ENCODE measurements at regions not wholly inside any gene's neighbourhood (a gene's known extent, or its start where the extent isn't known, plus 50 kb on each side); places are given as distances from the start of the nearest gene placed in this dataset.

DNA sequence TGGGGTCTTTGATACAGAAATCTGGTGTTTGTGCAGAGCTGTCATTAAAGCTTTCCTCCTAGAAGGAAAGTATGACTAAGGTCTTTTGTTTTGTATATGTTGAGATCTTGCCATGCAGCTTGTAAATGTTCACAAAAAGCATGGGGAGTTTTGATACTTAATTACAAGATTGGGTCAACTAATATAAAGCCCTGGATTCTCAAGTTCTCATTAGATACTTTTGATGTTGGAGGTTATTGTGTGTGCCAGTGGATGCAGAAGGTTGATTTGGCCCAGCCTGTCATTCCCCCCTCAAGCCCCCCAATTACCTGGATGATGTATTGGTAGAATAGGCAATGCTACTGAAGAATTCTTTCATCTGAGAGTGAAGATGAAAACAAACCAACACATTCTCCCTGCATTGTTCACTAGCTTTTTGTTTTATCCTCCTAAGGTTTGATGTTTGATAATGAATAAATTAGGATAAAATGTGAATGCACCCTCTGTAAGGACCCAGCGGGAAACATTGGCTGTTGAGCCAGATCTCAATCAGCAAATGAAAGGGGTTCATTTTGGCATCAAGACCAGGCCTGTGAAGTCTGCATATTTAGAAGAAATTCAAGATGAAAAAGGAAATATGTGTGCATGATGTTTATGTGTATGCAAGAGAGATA, 61.9 kb upstream of the ADAMTS19 start:
- Histone ChIP-seq H3K27me3 (no peaks in the 10 kb centered on the region), H3K4me1 (no peaks in the 10 kb centered on the region), H3K9me3 (no peaks in the 10 kb centered on the region), H3K4me3 (no peak overlapping the region), H3K36me3 (ENCODE audit: low read depth, missing control alignments) (no peaks in the 10 kb centered on the region), H3K27ac (no peak overlapping the region)
- 69 to 76% methylated on average over 1 of the region's 1 CpG for WGBS, 2 donors
- no peak for TF ChIP-seq POLR2A (IDR thresholded peaks at IDR 0.05)
- no peak for TF ChIP-seq CTCF (IDR thresholded peaks at IDR 0.05)
- no peak for DNase-seq
- intact Hi-C loops (cut with DNase I; ENCODE audit: low total_unique reads): no loop called here

DNA sequence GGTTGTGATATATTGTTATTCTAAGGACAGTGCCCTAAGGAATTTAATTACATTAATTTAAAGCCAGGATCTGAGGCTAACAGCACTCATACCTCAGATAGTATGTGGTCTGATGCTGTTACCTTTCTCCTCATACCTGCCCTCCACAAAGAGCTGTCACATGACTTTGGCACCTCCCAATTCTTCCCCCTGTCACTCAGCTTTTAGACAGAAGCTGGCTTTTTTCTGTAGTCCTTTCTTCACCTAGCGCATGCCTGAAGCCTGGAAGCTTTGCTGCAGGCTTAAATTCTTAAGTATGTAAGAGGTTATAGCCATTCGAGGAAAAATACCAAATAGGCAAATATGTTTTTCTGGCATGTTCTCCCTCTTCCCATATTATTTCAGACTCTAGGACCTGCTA, 61.0 kb upstream of the ADAMTS19 start:
- WGBS, 2 donors: 89 to 92% methylated on average over 2 of the region's 2 CpGs

GRCh38 chr5:129400395-129400983, 59.6 kb upstream of the ADAMTS19 start:
- no peak for DNase-seq
- intact Hi-C loops (cut with DNase I; ENCODE audit: low total_unique reads): no loop called here
- H3K36me3 ChIP-seq (ENCODE audit: low read depth, missing control alignments): no peaks in the 10 kb centered on the region
- no peaks in the 10 kb centered on the region for H3K4me1 ChIP-seq
- H3K27me3 ChIP-seq: no peaks in the 10 kb centered on the region
- TF ChIP-seq POLR2A (IDR thresholded peaks at IDR 0.05) (no peak), CTCF (IDR thresholded peaks at IDR 0.05) (no peak)
- no peaks in the 10 kb centered on the region for H3K9me3 ChIP-seq
- 57 to 66% methylated on average over 5 of the region's 5 CpGs for WGBS, 2 donors
- no peak overlapping the region for H3K27ac ChIP-seq
- H3K4me3 ChIP-seq: no peak overlapping the region

More for the DNA sequence above, 61.0 kb upstream of the ADAMTS19 start:
- no peak for TF ChIP-seq POLR2A (IDR thresholded peaks at IDR 0.05)
- no peak for TF ChIP-seq CTCF (IDR thresholded peaks at IDR 0.05)
- Histone ChIP-seq H3K4me1 (no peaks in the 10 kb centered on the region), H3K4me3 (no peak overlapping the region), H3K9me3 (no peaks in the 10 kb centered on the region), H3K36me3 (ENCODE audit: low read depth, missing control alignments) (no peaks in the 10 kb centered on the region), H3K27me3 (no peaks in the 10 kb centered on the region), H3K27ac (no peak overlapping the region)
- no peak for DNase-seq
- intact Hi-C loops (cut with DNase I; ENCODE audit: low total_unique reads): no loop called here

DNA sequence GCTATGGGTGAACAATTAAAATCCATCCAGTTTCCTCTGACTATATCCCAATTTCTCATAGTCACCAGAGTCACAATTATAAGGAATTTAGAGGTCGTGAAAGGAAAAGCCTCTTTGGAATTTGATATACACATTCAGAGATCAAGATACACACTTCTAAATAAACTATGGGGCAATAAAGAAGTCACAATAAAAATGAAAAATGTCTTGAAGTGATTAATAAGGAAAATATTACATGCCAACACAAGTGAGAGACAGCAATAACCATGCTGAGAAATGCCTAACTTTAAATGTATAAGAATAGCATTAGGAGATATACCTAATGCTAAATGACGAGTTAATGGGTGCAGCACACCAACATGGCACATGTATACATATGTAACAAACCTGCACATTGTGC, 54.9 kb upstream of the ADAMTS19 start:
- no peaks in the 10 kb centered on the region for H3K9me3 ChIP-seq
- H3K36me3 ChIP-seq (ENCODE audit: low read depth, missing control alignments): no peaks in the 10 kb centered on the region
- no peaks in the 10 kb centered on the region for H3K27me3 ChIP-seq
- H3K4me3 ChIP-seq: no peak overlapping the region
- H3K4me1 ChIP-seq: no peaks in the 10 kb centered on the region
- 65 to 76% methylated on average over 2 of the region's 2 CpGs for WGBS, 2 donors
- intact Hi-C loops (cut with DNase I; ENCODE audit: low total_unique reads): no loop called here
- no peak overlapping the region for H3K27ac ChIP-seq
- TF ChIP-seq CTCF (IDR thresholded peaks at IDR 0.05) (no peak), POLR2A (IDR thresholded peaks at IDR 0.05) (no peak)
- no peak for DNase-seq

DNA sequence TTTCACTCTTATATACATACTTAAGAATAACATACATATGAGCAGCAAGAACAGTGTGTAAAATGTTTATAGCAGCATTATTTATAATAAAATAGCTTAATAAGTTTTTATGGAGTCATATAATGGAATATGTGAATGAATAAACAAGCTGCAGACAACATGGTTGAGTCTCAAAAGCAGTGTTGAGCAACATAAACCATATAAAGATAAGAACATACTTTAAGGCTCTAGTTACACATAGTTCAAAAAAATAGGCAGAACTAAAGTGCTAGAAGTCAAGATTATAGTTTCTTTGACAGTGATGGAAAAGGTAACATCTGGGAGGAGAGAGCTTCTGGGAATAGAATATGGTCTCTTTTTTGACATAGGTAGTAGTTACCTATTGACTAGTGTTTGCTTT, 53.7 kb upstream of the ADAMTS19 start:
- Histone ChIP-seq H3K27ac (no peak overlapping the region), H3K9me3 (no peaks in the 10 kb centered on the region), H3K4me1 (no peaks in the 10 kb centered on the region), H3K4me3 (no peak overlapping the region), H3K27me3 (no peaks in the 10 kb centered on the region), H3K36me3 (ENCODE audit: low read depth, missing control alignments) (no peaks in the 10 kb centered on the region)
- intact Hi-C loops (cut with DNase I; ENCODE audit: low total_unique reads): no loop called here
- TF ChIP-seq POLR2A (IDR thresholded peaks at IDR 0.05) (no peak), CTCF (IDR thresholded peaks at IDR 0.05) (no peak)
- no peak for DNase-seq

Data from testis (tissue), 2 donors.